HPDE6-E6E7 (cell line): ENCODE measurements at regions not wholly inside any gene's neighbourhood (a gene's known extent, or its start where the extent isn't known, plus 50 kb on each side); places are given as distances from the start of the nearest gene placed in this dataset.
"Not testable (repeated sequence)": the region's sequence is repeated elsewhere in the genome, so short reads cannot be mapped to it uniquely, and the experiment has no call there.

Experiments used
- DNase-seq: peaks from one replicate; pipeline ENCODE4 v3.0.0; 2011; ENCODE audit warnings: missing footprints; ENCODE audit errors: extremely low spot score

DNA sequence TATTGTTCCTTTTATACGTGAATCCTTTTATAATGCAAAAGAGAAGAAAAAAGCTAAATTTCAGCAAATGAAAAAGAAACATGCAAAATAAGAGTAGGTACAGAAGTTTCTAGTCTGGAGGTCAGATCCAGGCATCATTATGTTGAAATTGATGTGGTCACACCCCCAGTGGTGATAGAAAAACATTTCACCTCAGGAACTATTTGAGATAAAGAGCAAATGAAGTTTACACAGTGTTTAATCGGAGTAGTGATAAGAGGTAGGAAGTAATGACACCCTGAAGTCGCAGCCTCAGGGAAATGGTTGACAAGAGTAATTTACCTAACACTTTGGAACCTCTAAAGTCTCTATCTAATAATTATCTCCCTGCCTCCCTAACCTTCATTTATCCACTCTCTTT is 536.0 kb upstream of the STEAP1 start:
- no peak for DNase-seq

GRCh38 chr7:89621925-89622641 is 532.2 kb upstream of the STEAP1 start:
- no peak for DNase-seq

DNA sequence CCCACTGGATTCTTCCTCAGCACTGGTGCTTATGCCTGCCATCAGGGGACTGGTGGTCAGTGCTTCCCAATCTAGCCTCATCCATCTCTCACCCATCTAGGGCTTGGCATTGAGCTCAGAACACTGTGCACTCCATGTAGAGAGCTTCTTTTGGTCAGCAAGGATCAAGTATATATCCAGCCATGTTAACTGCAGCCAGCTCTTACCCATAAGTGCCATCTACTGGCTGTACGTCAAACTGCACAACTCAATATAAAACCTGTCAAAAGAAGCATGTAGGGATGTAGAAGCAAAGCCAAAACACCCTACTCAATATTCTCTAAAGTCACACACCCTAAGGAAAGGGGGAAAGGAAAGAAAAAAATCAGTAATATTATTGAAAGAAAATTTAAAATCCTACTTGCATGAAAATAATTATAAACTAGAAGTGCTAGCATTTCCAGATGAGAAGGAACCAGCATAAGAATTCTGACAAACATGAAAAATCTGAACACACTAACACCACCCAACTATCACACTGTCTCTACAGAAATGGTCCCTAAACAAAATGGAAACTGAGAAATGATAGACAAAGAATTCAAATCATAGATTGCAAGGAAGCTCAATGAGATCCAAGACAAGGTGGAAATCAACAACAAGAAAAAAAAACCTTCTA is 531.1 kb upstream of the STEAP1 start:
- DNase-seq, result peak; percentile 2

DNA sequence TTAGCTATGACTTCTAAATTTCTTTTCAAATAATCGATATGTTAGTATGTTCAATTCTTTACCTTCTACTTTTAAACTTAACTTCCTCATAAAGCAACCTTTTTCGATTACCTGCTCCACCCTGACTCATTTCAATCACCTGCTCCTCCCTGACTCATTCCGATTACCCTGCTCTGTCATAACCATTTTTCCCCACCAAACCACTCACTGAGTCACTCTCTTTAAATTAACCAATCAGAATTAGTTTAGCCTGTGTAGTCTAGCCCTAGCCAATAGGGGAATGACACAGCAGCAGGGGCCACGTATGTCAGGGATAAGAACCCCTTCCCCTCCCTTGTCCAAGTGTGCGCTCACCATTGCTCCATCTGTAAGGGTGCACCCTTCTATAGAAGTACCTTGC is 530.1 kb upstream of the STEAP1 start:
- not testable (repeated sequence) for DNase-seq

- DNase-seq, result no peak
Observed at GRCh38 chr7:89648509-89648908, 505.8 kb upstream of the STEAP1 start.

DNA sequence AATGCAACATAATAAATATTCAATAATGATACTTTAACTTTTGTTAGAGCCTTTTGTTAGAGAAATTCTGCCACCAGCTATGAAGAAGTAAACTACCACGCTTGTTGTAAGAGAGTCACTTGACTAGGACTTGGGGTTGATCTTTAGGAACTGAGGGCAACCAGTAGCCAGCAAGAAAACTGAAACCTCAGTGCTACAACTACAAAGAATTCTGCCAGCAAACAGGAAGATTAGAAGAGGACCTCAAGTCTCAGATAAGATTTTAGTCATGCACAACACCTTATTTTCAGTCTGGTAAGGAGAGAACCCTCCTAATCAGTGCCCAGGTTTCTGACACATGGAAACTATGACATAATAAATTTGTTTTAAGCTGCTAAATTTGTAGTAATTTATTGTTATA is 498.3 kb upstream of the STEAP1 start:
- no peak for DNase-seq

DNA sequence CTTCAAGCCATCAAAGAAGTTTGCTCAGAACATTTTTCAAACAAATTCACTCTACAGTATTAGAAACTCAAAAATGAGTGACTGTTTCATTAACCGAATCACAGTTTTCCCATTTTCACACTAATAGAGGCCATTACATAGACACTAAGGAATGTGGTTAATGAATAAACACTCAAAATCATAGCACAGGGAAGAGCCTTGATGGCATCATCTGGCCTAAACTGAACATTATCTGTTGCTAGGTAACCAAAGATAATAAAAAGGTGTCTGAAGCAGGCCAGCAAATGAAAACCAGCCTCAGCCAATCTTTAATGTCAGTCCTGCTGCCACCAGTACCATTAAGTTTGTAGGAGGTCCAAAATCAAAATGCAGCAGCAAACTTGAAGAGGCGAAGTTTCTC is 492.4 kb upstream of the STEAP1 start:
- no peak for DNase-seq

GRCh38 chr7:89666136-89666835 is 488.0 kb upstream of the STEAP1 start:
- DNase-seq, result no peak

- no peak for DNase-seq
Observed at GRCh38 chr7:89680161-89680560, 474.1 kb upstream of the STEAP1 start.

DNA sequence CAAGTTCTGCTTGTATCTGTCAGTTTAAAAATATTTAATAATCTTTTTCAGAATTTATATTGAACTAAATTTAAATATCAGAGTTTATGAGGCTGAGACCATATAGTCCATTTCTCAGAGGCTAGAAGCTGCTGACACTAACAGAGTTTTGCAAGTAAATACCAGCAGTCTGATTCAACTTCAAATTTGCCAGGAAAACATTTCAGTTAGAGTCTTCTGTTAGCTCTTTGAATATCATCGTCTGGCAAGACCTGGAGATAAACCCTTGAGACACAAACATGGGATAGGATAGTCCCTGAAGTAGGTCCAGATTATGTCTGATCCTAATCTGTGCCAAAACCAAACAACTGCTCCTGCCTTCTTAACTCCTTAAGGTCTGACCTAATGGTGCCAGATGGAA is 472.8 kb upstream of the STEAP1 start:
- no peak for DNase-seq

- DNase-seq, result no peak
Observed at GRCh38 chr7:89685287-89685686, 469.0 kb upstream of the STEAP1 start.

- DNase-seq, result no peak
Observed at GRCh38 chr7:89687211-89687610, 467.1 kb upstream of the STEAP1 start.

GRCh38 chr7:89695241-89695640 is 459.0 kb upstream of the STEAP1 start:
- no peak for DNase-seq

- no peak for DNase-seq
Observed at GRCh38 chr7:89714131-89714530, 440.1 kb upstream of the STEAP1 start.

DNA sequence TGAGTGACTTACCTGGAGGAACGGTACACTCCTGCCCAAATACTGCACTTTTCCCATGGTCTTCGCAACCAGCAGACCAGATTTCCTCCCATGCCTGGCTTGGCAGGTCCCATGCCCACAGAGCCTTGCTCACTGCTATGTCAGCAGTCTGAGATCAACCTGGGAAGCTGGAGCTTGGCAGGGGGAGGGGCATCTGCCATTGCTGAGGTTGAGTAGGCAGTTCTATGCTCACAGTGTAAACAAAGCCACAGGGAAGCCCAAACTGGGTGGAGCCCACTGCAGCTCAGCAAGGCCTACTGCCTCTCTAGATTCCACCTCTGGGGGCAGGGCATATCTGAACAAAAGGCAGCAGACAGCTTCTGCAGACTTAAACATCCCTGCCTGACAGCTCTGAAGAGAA is 435.3 kb upstream of the STEAP1 start:
- DNase-seq, result not testable (repeated sequence)

DNA sequence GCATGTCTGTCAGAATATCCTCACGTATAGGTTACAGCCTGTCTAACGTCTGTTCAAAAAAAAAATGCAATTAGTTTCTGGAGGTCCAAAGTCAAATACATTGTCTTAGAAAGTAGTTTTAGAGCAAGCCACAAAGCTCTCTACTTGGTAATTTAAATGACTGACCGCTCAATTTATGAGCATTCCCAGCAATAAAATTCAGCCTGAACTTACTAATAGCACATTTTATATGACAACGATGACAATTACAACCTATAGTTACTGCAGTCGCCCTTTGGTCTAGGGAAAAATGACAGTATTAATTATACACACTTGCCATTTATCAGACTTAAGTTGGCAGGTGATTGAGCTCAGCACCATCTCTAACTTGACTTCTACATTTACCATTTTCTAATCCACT is 425.8 kb upstream of the STEAP1 start:
- no peak for DNase-seq

DNA sequence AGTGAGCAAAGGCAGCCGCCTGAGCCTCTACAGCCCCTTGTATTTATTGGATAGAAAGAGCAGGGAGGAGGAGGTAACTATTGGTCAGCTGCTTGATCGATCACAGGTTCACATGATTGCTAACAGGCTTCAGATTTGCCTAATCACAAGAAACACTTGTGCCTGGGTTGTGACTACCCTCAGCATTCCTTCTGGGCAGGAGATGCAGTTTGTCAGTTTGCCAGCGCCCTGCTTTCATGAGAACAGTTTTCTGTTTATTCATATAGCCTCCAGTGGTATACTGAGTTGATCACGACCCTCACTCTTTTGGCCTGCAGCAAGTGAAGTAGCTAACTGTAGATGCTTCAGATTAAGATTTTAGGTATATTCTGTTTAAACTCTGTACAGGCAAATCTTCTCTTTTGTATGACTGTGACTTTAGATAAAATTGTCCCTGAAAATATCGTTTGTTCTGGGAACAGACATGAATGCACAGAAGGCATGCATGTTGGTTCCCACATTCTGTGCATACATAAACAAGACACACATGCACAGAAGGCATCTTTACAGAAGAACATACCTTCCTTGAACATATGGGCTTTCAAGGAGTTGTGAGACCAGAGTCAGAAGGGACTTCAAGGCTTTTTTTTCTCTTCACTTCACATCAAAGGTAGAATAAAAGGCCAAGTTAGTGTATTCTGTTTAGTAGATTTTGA is 422.4 kb upstream of the STEAP1 start:
- DNase-seq, result no peak

DNA sequence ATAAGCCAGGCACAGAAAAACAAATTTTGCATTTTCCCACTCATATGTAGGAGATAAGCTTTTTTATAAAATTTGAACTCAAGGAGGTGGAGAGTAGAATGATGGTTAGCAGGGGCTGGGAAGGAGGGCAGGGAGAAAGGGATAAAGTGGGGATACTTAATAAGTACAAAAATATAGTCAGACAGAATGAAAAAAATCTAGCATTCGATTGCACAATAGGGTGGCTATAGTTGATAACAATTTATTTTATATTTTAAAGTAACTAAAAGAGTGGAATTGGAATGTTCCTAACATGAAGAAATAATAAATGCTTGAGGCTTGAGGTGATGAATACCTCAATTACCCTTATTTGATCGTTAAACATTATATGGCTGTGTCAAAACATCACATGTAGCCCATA is 415.7 kb upstream of the STEAP1 start:
- DNase-seq, result no peak

GRCh38 chr7:89757910-89758309 is 396.4 kb upstream of the STEAP1 start:
- no peak for DNase-seq

DNA sequence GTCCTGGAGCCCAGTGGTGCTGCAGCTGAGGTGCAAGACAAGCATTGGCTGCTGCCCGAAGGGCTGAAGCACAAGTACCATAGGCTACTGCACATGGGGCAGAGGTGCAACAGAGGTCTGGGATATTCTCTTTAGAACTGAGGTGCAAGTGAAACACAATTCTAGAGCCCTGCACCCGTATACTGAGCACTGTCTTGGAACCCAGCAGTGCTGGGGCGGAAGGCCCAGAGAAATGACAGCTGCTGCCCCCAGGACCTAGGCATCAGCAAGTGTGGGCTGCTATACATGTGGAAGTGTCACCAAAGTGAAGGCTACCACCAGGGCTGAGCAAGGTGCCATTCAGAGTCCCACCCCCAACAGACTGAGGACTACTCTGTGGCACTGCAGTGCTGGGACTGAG is 393.6 kb upstream of the STEAP1 start:
- DNase-seq, result no peak

DNA sequence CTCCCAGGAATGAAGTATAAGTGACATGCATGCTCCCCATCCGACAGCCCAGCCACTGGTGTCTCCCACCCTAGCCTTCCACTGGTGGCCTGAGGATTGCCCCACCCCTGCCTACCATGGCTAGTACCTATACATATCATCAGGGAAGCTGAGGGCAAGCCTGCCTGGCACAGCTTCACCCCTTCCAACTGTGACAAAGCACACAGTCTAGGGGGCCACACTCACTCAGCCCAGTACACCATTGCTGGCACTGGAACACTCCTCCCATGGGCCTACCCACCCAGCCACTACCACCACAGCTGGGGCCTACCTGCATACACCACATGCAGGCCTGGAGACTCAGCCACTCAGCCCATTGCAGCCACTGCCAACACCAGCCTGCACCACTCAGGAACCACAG is 393.1 kb upstream of the STEAP1 start:
- DNase-seq, result no peak

GRCh38 chr7:89770161-89770560 is 384.1 kb upstream of the STEAP1 start:
- no peak for DNase-seq
